LNCaP clone FGC (cell line): ENCODE measurements at regions not wholly inside any gene's neighbourhood (a gene's known extent, or its start where the extent isn't known, plus 50 kb on each side); places are given as distances from the start of the nearest gene placed in this dataset.
A peak's percentile ranks its signal among the peaks of the same experiment; 100 is the strongest.
"Not testable (repeated sequence)": the region's sequence is repeated elsewhere in the genome, so short reads cannot be mapped to it uniquely, and the experiment has no call there.

Experiments used
- DNase-seq: peaks from one replicate; pipeline ENCODE4 v3.0.0-alpha.2; 2011; ENCODE audit warnings: low read depth
- H3K4me3 ChIP-seq: 2 replicates; pipeline ENCODE4 v1.5.1; 2011; ENCODE audit warnings: mild to moderate bottlenecking, low read depth, low read length, control low read depth
- CTCF ChIP-seq: IDR thresholded peaks from 2 replicates; pipeline ENCODE4 v1.5.1; 2012; ENCODE audit warnings: mild to moderate bottlenecking; ENCODE audit not compliant: control insufficient read depth, insufficient read depth; ENCODE audit errors: extremely low read depth

GRCh38 chr7:17093461-17093860, 205.0 kb upstream of the AHR start:
- no peak for DNase-seq
- H3K4me3 ChIP-seq, result no peak overlapping the region
- no peak for TF ChIP-seq CTCF

- no peak overlapping the region for H3K4me3 ChIP-seq
- DNase-seq, result peak; percentile 97
- no peak for TF ChIP-seq CTCF
Observed at GRCh38 chr7:17094963-17095574, 203.4 kb upstream of the AHR start.

GRCh38 chr7:17095931-17096330, 202.5 kb upstream of the AHR start:
- DNase-seq, result no peak
- no peak overlapping the region for H3K4me3 ChIP-seq
- 0 out of 2 replicates have a peak, but pooled peaks have one; percentile 7 for TF ChIP-seq CTCF

GRCh38 chr7:17097668-17098297, 200.7 kb upstream of the AHR start:
- TF ChIP-seq CTCF, result no peak
- DNase-seq, result no peak
- no peak overlapping the region for H3K4me3 ChIP-seq

- TF ChIP-seq CTCF, result no peak
- no peak overlapping the region for H3K4me3 ChIP-seq
- no peak for DNase-seq
Observed at GRCh38 chr7:17098515-17098914, 199.9 kb upstream of the AHR start.

GRCh38 chr7:17099083-17099973, 199.1 kb upstream of the AHR start:
- no peak overlapping the region for H3K4me3 ChIP-seq
- no peak for TF ChIP-seq CTCF
- peak; percentile 34 for DNase-seq

- not testable (repeated sequence) for DNase-seq, H3K4me3 ChIP-seq
Observed at GRCh38 chr7:17099974-17100509, 198.4 kb upstream of the AHR start.
